ENCODE measurements at regions not wholly inside any gene's neighbourhood (a gene's known extent, or its start where the extent isn't known, plus 50 kb on each side); places are given as distances from the start of the nearest gene placed in this dataset.

- Histone ChIP-seq H3K4me1 (ENCODE audit: control insufficient read depth, insufficient read depth, low read length) (no peaks in the 10 kb centered on the region), H3K4me3 (ENCODE audit: low read length) (no peak overlapping the region), H3K27me3 (ENCODE audit: control insufficient read depth, insufficient read depth, low read length) (no peaks in the 10 kb centered on the region), H3K36me3 (ENCODE audit: control insufficient read depth, insufficient read depth, low read length) (no peaks in the 10 kb centered on the region), H3K27ac (ENCODE audit: low read length) (no peak overlapping the region), H3K9me3 (ENCODE audit: control insufficient read depth, insufficient read depth, low read length) (no peaks in the 10 kb centered on the region)
- Mint-ChIP-seq H3K27ac (no peak overlapping the region), H3K4me1 (no peaks in the 10 kb centered on the region), H3K27me3 (ENCODE audit: low read depth in 2 of 2) (peaks cover 0 to 3% of the 10 kb centered on the region in 2 donors), H3K4me3 (no peak overlapping the region), H3K36me3 (no peaks in the 10 kb centered on the region), H3K9me3 (no peaks in the 10 kb centered on the region)
- DNase-seq (no peak), ATAC-seq (no peak)
- 87% methylated on average over 2 of the region's 2 CpGs for WGBS (ENCODE audit: insufficient coverage)
- no peak for TF ChIP-seq CTCF (IDR thresholded peaks at IDR 0.05)
- intact Hi-C loops (cut with micrococcal nuclease), result no loop called here
Measured at GRCh38 chr5:57414857-57415256, 67.8 kb downstream of the ACTBL2 start.

- Mint-ChIP-seq H3K4me3 (no peak overlapping the region), H3K27me3 (ENCODE audit: low read depth in 2 of 2) (peaks cover 0 to 3% of the 10 kb centered on the region in 2 donors), H3K4me1 (no peaks in the 10 kb centered on the region), H3K27ac (no peak overlapping the region), H3K9me3 (no peaks in the 10 kb centered on the region), H3K36me3 (no peaks in the 10 kb centered on the region)
- Histone ChIP-seq H3K27ac (ENCODE audit: low read length) (no peak overlapping the region), H3K4me3 (ENCODE audit: low read length) (no peak overlapping the region), H3K27me3 (ENCODE audit: control insufficient read depth, insufficient read depth, low read length) (no peaks in the 10 kb centered on the region), H3K36me3 (ENCODE audit: control insufficient read depth, insufficient read depth, low read length) (no peaks in the 10 kb centered on the region), H3K9me3 (ENCODE audit: control insufficient read depth, insufficient read depth, low read length) (no peaks in the 10 kb centered on the region), H3K4me1 (ENCODE audit: control insufficient read depth, insufficient read depth, low read length) (no peaks in the 10 kb centered on the region)
- WGBS (ENCODE audit: insufficient coverage), result 59% methylated on average over 3 of the region's 3 CpGs
- TF ChIP-seq CTCF (IDR thresholded peaks at IDR 0.05), result no peak
- DNase-seq, result no peak
- no peak for ATAC-seq
- intact Hi-C loops (cut with micrococcal nuclease), result no loop called here
Measured at GRCh38 chr5:57414191-57414590, 68.4 kb downstream of the ACTBL2 start.

GRCh38 chr5:57413145-57413544 lies 69.5 kb downstream of the ACTBL2 start:
- DNase-seq, result no peak
- no peak for ATAC-seq
- Mint-ChIP-seq H3K4me1 (no peaks in the 10 kb centered on the region), H3K27me3 (ENCODE audit: low read depth in 2 of 2) (peaks cover 0 to 3% of the 10 kb centered on the region in 2 donors), H3K9me3 (no peaks in the 10 kb centered on the region), H3K4me3 (no peak overlapping the region), H3K27ac (no peak overlapping the region), H3K36me3 (no peaks in the 10 kb centered on the region)
- Histone ChIP-seq H3K36me3 (ENCODE audit: control insufficient read depth, insufficient read depth, low read length) (no peaks in the 10 kb centered on the region), H3K4me3 (ENCODE audit: low read length) (no peak overlapping the region), H3K9me3 (ENCODE audit: control insufficient read depth, insufficient read depth, low read length) (no peaks in the 10 kb centered on the region), H3K27ac (ENCODE audit: low read length) (no peak overlapping the region), H3K27me3 (ENCODE audit: control insufficient read depth, insufficient read depth, low read length) (no peaks in the 10 kb centered on the region), H3K4me1 (ENCODE audit: control insufficient read depth, insufficient read depth, low read length) (no peaks in the 10 kb centered on the region)
- intact Hi-C loops (cut with micrococcal nuclease), result no loop called here
- TF ChIP-seq CTCF (IDR thresholded peaks at IDR 0.05), result no peak
- WGBS (ENCODE audit: insufficient coverage), result 100% methylated on average over 1 of the region's 1 CpG

- no peak overlapping the region for H3K27ac ChIP-seq (ENCODE audit: low read length)
- H3K4me3 ChIP-seq (ENCODE audit: low read length), result no peak overlapping the region
- H3K27me3 ChIP-seq (ENCODE audit: control insufficient read depth, insufficient read depth, low read length), result no peaks in the 10 kb centered on the region
- ATAC-seq (no peak), DNase-seq (no peak)
- TF ChIP-seq CTCF (IDR thresholded peaks at IDR 0.05), result no peak
- Mint-ChIP-seq H3K9me3 (no peaks in the 10 kb centered on the region), H3K4me3 (no peak overlapping the region), H3K36me3 (no peaks in the 10 kb centered on the region), H3K27ac (no peak overlapping the region), H3K4me1 (no peaks in the 10 kb centered on the region), H3K27me3 (ENCODE audit: low read depth in 2 of 2) (peaks cover 0 to 3% of the 10 kb centered on the region in 2 donors)
- no peaks in the 10 kb centered on the region for H3K36me3 ChIP-seq (ENCODE audit: control insufficient read depth, insufficient read depth, low read length)
- no CpG with 5 or more reads among the region's 1 CpG for WGBS (ENCODE audit: insufficient coverage)
- intact Hi-C loops (cut with micrococcal nuclease), result no loop called here
- H3K9me3 ChIP-seq (ENCODE audit: control insufficient read depth, insufficient read depth, low read length), result no peaks in the 10 kb centered on the region
- H3K4me1 ChIP-seq (ENCODE audit: control insufficient read depth, insufficient read depth, low read length), result no peaks in the 10 kb centered on the region
Measured at GRCh38 chr5:57412680-57413079, 69.9 kb downstream of the ACTBL2 start.
